Panc1 (cell line): ENCODE measurements at regions not wholly inside any gene's neighbourhood (a gene's known extent, or its start where the extent isn't known, plus 50 kb on each side); places are given as distances from the start of the nearest gene placed in this dataset.

Source experiments
- ATAC-seq: fragments of 200-7000 bp; cut with Tn5 transposase; 2 replicates; pipeline ENCODE4 v1.9.1; 2020; ENCODE audit warnings: mild to moderate bottlenecking, moderate library complexity
- BruUV-seq: library from RNA; stranded (reverse); fragments of 400-500 nt; replicated peaks from 2 replicates; lab custom pipeline; 2021; lab: Mats Ljungman, UMichigan
- CTCF ChIA-PET: fragments of 300-600 bp; sonication (Branson Sonifier 250); formaldehyde crosslinking; loops from one replicate; lab custom pipeline; 2022; ENCODE audit warnings: antibody characterized with exemption; lab: Charles Lee
- POLR2A ChIA-PET: fragments of 300-600 bp; sonication (Branson Sonifier 250); formaldehyde crosslinking; loops from one replicate; lab custom pipeline; 2022; ENCODE audit warnings: antibody characterized with exemption; lab: Charles Lee
- DNase-seq: peaks from one replicate; pipeline ENCODE4 v3.0.0-alpha.2; 2010; ENCODE audit warnings: low read depth, low spot score
- H3K27ac ChIP-seq: 2 replicates; pipeline ENCODE4 v1.5.1; 2011; ENCODE audit warnings: mild to moderate bottlenecking, low read length, inconsistent platforms
- H3K27me3 ChIP-seq: fragments of 200-500 bp; sonication (Bioruptor generic); 2 replicates; pipeline ENCODE4 v1.6.0; 2014; ENCODE audit warnings: low read length, inconsistent platforms; ENCODE audit not compliant: control insufficient read depth, insufficient read depth
- H3K36me3 ChIP-seq: fragments of 200-500 bp; sonication (Bioruptor generic); 2 replicates; pipeline ENCODE4 v1.5.1; 2014; ENCODE audit warnings: inconsistent platforms, mild to moderate bottlenecking, low read length, moderate library complexity; ENCODE audit not compliant: control insufficient read depth, insufficient read depth
- H3K4me1 ChIP-seq: 2 replicates; pipeline ENCODE4 v1.5.1; 2011; ENCODE audit warnings: inconsistent platforms, mild to moderate bottlenecking, low read length, moderate library complexity; ENCODE audit not compliant: control insufficient read depth, insufficient read depth
- H3K4me3 ChIP-seq, 2 experiments: 2 replicates each; pipeline ENCODE4 v1.5.1; 2011 to 2012; ENCODE audit warnings: low read depth in 2 of 2, low read length in 2 of 2, mild to moderate bottlenecking in 2 of 2, inconsistent platforms in 1 of 2, moderate library complexity in 1 of 2
- H3K9me3 ChIP-seq: fragments of 200-500 bp; sonication (Bioruptor generic); 2 replicates; pipeline ENCODE4 v1.5.1; 2014; ENCODE audit warnings: low read depth, mild to moderate bottlenecking, inconsistent platforms, low read length, moderate library complexity; ENCODE audit not compliant: control insufficient read depth, insufficient read depth
- CTCF ChIP-seq: fragments of 450-650 bp; IDR thresholded peaks from 2 replicates; pipeline ENCODE4 v1.5.1; 2017; ENCODE audit warnings: mild to moderate bottlenecking
- POLR2AphosphoS5 ChIP-seq: IDR thresholded peaks from 2 replicates; pipeline ENCODE4 v1.6.1; 2012; ENCODE audit warnings: mild to moderate bottlenecking, low read depth, low read length, moderate library complexity
- REST ChIP-seq, 2 experiments: IDR thresholded peaks; 2 replicates each; pipeline ENCODE4 v1.6.1; 2011 to 2012; ENCODE audit warnings: low read depth in 2 of 2, control low read depth in 1 of 2, low read length in 1 of 2, mild to moderate bottlenecking in 1 of 2, moderate library complexity in 1 of 2; ENCODE audit not compliant: insufficient read depth in 1 of 2
- SIN3A ChIP-seq: IDR thresholded peaks from 2 replicates; pipeline ENCODE4 v1.6.1; 2012; ENCODE audit warnings: low read depth, mild to moderate bottlenecking, low read length, moderate library complexity, borderline replicate concordance; ENCODE audit not compliant: insufficient read depth
- TCF7L2 ChIP-seq: IDR thresholded peaks from 2 replicates; pipeline ENCODE4 v1.6.1; 2011; ENCODE audit warnings: mild to moderate bottlenecking, low read depth, low read length, inconsistent platforms
- in situ Hi-C: cut with HindIII; loops from 2 replicates; pipeline ENCODE4 v1.10.0; 2016; ENCODE audit warnings: low sequenced_read_pairs, low pct_unique_long_range_greater_than_20kb
- intact Hi-C: fragments of 100-400 bp; cut with micrococcal nuclease; formaldehyde crosslinking; loops from one replicate; pipeline ENCODE4 v1.10.0; 2022; ENCODE audit not compliant: unreplicated experiment

GRCh38 chr9:73871636-73872035 lies 625.5 kb upstream of the RORB start:
- TF ChIP-seq TCF7L2 (no peak), REST (IDR thresholded peaks at IDR 0.05; ENCODE audit: insufficient read depth in 1 of 2, low read depth in 2 of 2, low read length in 1 of 2) (no peak), POLR2AphosphoS5 (no peak), SIN3A (no peak), CTCF (no peak)
- no TSS peak for BruUV-seq
- ATAC-seq (no peak), DNase-seq (no peak)
- H3K4me1 ChIP-seq: no peaks in the 10 kb centered on the region
- no peaks in the 10 kb centered on the region for H3K9me3 ChIP-seq
- H3K4me3 ChIP-seq: no peak overlapping the region
- ChIA-PET POLR2A (no interaction called here), CTCF (no interaction called here)
- no peaks in the 10 kb centered on the region for H3K27me3 ChIP-seq
- in situ Hi-C loops: no loop called here
- intact Hi-C loops: no loop called here
- no peak overlapping the region for H3K27ac ChIP-seq
- H3K36me3 ChIP-seq: no peaks in the 10 kb centered on the region

GRCh38 chr9:73872701-73873100 lies 624.4 kb upstream of the RORB start:
- Histone ChIP-seq H3K27me3 (no peaks in the 10 kb centered on the region), H3K36me3 (no peaks in the 10 kb centered on the region), H3K4me1 (no peaks in the 10 kb centered on the region), H3K9me3 (no peaks in the 10 kb centered on the region), H3K27ac (no peak overlapping the region), H3K4me3 (no peak overlapping the region)
- TF ChIP-seq REST (IDR thresholded peaks at IDR 0.05; ENCODE audit: insufficient read depth in 1 of 2, low read depth in 2 of 2, low read length in 1 of 2): no peak
- no peak for TF ChIP-seq CTCF
- TF ChIP-seq POLR2AphosphoS5: no peak
- TF ChIP-seq TCF7L2: no peak
- TF ChIP-seq SIN3A: no peak
- in situ Hi-C loops (no loop called here), intact Hi-C loops (no loop called here)
- no peak for ATAC-seq
- no peak for DNase-seq
- CTCF ChIA-PET: no interaction called here
- no TSS peak for BruUV-seq
- POLR2A ChIA-PET: no interaction called here
